Daoy (cell line): ENCODE measurements at regions not wholly inside any gene's neighbourhood (a gene's known extent, or its start where the extent isn't known, plus 50 kb on each side); places are given as distances from the start of the nearest gene placed in this dataset.
"Not testable (repeated sequence)": the region's sequence is repeated elsewhere in the genome, so short reads cannot be mapped to it uniquely, and the experiment has no call there.

Experiments
- DNase-seq: peaks from one replicate; pipeline ENCODE4 v3.0.0-alpha.2; 2015; ENCODE audit warnings: low read depth

GRCh38 chr6:68575765-68576439, 59.2 kb upstream of the ADGRB3 start:
- DNase-seq, result no peak

- no peak for DNase-seq
These were observed 62.1 kb upstream of the ADGRB3 start for GRCh38 chr6:68572975-68573374.

DNA sequence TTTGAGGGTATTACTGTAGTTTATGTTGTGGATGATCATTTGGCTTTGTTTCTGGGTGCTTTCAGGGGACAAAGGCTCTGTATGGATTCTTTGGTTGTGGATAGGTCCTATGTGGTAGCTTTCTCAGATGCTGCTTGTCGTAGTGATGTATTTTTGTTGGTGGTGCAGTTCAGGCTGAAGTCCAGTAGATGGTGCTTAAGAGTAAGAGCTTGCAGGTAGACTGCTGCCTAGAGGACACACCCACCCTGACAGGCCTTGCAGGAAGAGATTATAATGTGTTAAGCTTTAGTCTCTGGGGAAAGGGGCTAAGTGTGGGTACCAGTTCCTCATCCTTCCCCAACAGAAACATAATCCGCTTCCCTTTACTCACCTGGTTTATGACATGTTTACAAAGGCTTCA, 62.6 kb upstream of the ADGRB3 start:
- no peak for DNase-seq

DNA sequence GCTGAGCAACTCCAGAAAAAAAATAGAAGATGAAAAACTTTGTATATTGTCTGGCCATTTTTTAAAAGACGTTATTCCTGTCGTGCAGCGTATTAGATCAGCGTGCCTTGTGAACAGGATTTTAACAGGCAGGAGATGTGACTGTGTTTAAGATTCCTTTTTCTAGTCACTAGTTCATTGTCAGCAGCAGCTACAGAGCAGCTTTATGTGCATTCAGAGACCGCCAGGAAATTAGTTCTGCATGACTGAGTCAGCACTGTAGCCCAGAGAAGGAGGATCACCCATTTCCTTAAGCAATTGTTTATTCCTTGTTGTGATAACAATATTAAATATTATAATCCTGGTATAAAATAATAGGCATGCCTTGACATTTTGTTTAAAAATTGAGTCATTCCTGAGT, 75.4 kb upstream of the ADGRB3 start:
- DNase-seq, result no peak

DNA sequence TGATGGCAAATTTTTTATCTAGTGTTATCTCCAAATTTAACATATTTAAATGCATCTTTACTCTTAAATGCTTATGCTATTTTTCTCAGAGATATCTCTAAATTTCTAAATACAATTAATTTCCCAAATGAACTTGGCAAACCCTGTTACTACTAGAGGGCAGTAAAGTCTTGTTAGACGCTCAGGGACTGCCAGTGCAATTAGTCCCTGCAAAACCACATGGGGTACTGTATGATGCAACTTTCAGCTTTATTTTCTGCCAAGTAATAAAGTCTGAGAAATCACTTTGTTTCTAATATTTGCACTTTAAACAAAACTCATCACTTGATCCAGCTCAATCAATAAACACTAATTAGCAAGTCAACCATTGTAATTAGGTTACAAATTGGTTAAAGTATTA, 76.0 kb upstream of the ADGRB3 start:
- no peak for DNase-seq

DNA sequence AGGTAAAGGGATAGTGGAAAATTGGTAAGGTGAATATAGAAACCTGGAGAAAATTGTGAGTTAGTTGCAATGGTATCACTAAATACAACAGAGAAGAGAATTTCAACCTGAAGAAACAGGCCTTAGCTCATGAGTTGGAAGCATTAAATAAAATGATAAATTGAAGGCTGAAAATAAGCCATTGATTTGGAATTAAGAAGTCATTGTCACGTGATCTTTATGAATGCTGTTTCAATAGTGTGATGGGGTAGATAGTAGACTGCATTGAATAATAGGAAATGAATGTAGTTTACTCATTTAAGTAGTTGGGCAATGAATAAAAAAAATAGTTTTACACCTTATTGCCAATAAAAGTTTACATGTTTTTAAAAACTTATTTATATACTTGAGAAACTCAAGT, 88.5 kb upstream of the ADGRB3 start:
- no peak for DNase-seq

DNA sequence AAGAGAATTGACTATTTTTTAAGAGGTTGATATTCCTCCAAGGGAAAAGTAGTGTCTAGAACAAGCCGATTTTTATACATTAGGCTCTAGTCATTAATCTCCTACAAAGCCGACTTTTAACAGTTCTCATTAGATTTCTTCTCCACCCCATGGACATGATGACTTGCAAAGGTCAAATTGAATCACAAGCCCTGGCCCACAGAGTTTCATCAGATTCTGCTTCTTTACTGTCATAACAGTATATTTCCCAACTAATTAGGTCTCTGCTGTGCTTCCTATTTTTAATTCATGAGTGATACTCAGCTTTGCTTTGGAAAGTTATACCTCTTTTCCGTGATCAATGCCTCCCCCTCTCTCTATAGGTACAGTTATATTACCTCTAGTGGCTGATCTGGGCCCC, 90.6 kb upstream of the ADGRB3 start:
- DNase-seq, result no peak

GRCh38 chr6:68533339-68533795, 101.7 kb upstream of the ADGRB3 start:
- DNase-seq, result no peak

DNA sequence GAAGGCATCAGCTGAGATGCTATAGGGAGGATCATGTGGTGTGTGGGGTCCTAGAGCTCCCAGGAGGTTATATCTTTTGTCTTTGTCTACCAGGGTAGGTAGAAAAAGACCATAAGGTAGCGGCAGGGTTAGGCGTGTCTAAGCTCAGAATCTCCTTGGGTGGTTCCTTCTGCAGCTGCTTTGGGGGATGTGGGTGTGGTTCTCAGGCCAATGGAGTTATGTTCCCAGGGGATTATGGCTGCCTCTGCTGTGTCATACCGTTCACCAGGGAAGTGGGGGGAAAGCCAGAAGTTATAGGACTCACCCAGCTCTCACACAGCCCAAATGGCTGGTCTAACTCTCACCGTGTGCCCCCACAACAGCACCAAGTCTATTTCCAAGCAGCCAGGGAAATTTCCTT, 107.4 kb upstream of the ADGRB3 start:
- DNase-seq, result no peak

DNA sequence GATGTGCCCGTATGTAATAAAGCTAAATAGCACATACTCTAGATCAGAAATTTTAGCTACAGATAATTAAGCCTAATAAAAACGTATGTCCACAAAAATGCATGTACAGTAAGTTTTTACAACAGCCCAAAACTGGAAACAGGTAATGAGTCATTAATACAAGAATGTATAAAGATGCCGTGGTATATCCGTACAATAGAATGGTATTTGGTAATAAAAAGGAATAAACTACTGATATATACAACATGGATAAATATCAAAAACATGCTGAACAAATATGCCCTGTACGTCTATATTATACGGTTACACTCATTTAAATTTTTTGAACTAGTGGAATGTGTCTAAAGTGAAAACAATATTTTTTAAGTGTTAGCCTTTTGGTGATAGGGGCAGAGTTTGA, 128.2 kb upstream of the ADGRB3 start:
- DNase-seq, result no peak

DNA sequence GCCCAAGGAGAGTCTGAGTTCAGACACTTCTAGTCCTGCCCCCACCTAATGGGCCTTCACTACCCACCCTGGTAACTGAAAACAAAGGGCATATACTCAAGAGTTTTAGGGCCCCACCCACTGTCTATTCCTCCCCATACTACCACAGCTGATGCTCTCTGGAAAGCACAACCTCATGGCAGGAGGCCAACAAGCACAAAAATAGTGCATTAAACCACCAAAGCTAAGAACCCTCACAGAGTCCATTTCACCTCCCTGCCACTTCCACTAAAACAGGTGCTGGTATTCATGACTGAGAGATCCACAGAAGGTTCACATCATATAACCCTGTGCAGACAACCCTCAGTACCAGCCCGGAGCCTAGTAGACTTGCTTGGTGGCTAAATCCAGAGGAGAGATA, 132.1 kb upstream of the ADGRB3 start:
- no peak for DNase-seq

DNA sequence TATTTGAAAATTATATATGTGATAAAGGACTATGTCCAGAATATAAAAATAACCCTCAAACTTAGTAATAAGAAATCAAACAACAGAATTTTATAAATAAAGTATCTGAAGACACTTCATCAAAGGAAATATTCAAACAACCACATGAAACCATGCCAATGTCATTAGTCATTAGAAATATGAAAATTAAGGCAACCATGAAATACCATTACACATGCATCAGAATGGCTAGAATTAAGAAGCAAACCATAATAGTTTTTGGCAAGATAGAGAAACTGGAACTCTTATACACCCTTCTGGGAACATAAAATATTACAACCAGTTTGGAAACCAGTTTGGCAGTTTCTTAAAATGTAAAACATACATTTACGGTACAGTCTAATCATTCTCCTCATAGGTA, 137.2 kb upstream of the ADGRB3 start:
- DNase-seq, result no peak

- not testable (repeated sequence) for DNase-seq
These were observed 140.2 kb upstream of the ADGRB3 start for GRCh38 chr6:68494880-68495279.

- no peak for DNase-seq
These were observed 158.5 kb upstream of the ADGRB3 start for GRCh38 chr6:68476611-68477010.

DNA sequence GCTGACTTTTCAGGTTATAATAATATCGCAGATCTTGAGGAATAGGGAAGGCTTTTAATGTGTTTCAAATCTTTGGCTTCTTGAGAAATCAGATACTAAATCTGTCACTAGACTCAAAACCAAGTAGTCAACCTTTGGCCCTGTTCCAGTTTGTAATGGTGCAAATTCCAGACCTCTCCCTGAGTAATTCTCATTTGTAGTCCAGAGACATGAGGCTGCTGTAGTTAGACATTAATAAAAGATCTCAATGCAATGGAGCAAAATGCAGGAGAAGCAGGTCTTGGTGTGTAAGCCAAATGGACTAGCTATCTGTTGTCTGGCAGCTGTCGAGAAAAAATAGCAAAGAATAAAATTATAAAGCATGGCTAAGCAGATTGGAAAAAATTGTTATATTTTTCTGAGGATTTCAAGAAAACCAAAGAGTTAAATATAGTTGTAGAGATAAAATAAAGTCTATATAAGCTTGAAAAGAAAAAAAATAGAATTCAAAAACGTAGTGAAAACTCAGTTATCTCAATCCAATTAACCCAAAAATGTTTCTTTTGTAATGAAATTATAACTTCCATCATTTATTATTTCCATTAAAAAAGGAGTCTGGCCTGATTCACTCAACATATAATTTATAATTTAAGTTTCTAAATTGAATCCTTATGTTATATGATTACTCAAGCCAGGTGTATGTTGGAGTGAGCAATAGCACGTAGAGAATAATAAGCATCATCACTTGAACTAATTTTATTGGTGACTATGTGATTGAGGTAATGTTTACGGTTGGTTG, 161.5 kb upstream of the ADGRB3 start:
- no peak for DNase-seq

DNA sequence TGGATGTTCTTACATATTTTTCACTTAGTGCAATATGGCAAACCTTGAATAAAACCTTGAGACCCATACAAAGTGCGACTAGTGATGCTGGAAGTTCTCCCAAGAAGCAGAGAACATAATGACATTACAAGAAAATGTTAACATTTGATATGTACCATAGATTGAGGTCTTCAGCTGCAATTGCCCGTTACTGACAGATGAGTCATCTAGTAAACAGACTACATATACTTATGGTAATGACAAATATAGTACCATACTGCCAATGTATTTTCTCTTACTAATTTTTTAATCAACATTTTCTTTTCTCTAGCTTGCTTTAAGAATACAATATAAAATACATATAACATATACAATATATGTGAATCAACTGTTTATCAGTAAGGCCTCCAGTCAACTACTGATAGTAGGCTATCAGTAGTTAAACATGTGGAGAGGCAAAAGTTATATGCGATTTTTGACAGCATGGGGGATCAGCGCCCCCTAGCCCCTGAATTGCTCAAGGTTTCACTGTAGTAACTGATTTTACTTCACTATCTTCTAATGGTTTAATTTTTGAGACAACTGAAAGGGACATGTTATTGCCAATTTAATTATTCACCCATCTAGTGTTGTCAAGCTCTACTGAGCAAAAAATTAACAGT, 166.7 kb upstream of the ADGRB3 start:
- no peak for DNase-seq

- DNase-seq, result no peak
These were observed 176.6 kb upstream of the ADGRB3 start for GRCh38 chr6:68458447-68458846.

- no peak for DNase-seq
These were observed 188.0 kb upstream of the ADGRB3 start for GRCh38 chr6:68447112-68447511.

DNA sequence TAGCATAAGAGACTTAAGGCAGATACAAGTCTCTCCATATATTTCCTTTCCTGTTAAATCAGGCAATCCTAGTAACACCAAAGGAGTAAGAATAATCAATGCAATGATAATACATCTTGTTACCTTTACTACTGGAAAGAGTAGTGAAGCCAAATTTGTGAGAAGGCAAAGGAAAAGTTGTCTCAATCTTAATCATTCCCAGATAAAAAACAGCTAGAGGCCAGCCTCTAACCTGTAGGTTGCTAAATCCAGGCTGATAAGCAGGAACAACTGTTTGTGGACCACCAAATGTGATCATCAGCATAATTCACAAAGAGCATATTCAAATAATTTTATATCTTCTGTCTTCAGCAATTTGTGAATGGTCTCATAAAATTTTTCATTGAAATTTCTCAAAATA, 189.2 kb upstream of the ADGRB3 start:
- DNase-seq, result no peak

- DNase-seq, result no peak
These were observed 191.4 kb upstream of the ADGRB3 start for GRCh38 chr6:68443704-68444103.

- DNase-seq, result no peak
These were observed 207.5 kb upstream of the ADGRB3 start for GRCh38 chr6:68427630-68428029.

GRCh38 chr6:68410021-68410420, 225.1 kb upstream of the ADGRB3 start:
- no peak for DNase-seq

DNA sequence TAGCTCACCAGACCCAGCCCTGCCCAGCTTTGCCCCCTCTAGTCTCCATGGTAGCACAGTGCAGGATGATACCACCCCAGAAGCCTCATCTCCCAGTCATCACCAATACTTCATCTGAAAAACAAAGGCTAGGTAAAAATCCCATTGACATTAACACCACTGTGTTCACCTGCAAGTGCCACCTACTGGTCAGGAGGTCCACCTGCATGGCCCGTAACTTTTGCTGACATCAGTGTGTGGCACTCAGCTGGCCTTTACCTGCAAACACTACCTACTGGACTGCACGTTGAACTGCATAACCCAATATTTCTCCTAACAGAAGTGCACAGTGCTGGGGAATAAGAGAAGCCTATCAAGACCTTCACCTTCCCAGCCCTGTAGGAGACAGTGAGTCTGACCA, 234.7 kb upstream of the ADGRB3 start:
- no peak for DNase-seq
